Activated CD4-positive, CD25-positive, alpha-beta regulatory T cell treated with anti-CD3 and anti-CD28 coated beads, Interleukin-2, amount 50 U/mL, for 24 hours (primary cell): ENCODE measurements at regions not wholly inside any gene's neighbourhood (a gene's known extent, or its start where the extent isn't known, plus 50 kb on each side); places are given as distances from the start of the nearest gene placed in this dataset.

ENCODE experiments used
- ATAC-seq, 2 donors: fragments of 150-1000 bp; cut with Tn5 transposase; one replicate each; pipeline ENCODE4 v1.10.0; 2021; ENCODE audit warnings: mild to moderate bottlenecking in 1 of 2, moderate library complexity in 1 of 2

DNA sequence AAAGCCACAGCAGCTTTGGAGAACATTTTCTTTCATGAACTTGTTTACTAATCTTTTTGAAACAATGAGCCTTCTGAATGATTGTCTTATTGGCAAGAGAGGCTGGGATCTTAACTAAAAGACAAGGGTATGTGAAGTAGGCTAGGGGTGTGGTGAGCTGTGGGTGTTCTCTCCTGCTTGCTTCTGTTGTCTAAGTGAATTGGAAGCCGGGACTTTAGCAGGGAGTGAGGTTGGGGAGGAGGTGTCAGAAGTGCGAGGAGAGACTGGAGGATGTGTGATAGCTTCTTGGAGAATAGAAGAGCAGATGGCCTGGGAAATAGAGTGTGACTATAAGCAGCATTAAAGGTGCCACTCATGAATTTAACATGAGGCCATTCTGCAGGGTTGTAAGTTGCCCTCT is 562.8 kb downstream of the UTRN start:
- ATAC-seq: no peak

DNA sequence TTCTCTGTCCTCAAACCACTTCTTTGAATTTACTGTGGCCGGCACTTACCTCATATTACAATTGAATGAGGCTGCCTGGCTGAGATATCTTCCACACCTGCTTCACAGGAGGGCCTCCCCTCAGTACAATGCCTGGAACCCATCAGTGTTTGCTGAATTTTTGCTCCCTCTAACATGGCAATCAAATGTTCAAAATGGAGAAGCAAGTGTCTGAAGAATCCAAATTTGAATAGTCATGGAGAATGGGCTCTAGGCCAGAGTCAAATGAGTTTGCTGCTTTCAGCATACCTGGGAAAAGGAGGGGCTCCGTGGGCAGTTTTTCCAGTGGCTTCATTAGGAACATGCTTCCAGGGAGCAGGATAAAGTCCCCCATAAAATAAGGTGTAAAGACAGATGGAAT is 564.8 kb downstream of the UTRN start:
- ATAC-seq: no peak

DNA sequence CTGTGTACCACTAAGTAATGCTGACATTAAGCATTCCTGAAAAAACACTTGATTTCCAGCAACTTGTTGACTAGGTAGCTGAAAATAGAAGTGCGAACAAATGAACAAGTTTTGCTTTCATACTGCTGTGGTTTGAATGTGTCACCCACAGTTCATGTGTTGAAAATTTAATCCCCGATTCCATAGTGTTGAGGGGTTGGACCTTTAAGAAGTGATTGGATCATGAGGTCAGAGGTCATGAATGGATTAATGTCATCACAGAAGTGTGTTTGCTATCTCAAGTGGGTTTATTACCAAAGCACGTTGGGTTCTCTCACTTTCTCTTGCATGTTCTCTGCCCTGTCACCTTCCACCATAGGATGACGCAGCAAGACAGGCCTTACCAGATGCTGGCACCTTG is 568.5 kb downstream of the UTRN start:
- ATAC-seq: no peak

DNA sequence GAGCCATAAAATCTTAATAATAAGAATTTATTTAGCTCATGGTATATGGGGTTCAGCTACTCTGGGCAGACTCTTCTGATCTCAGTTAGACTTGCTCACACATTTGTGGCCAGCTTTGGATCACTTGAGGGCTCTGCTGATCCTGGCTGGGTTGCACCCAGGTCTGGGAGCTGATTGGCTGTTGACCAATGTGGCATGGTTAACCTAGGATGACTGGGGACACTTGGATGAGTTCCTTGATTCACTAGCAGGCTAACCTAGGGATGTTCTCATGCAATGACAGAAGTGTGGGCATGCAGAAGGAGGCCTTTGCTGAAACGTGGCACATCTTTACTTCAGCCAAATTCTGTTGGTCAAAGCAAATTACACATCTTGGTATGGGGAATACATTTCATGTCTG is 569.5 kb downstream of the UTRN start:
- ATAC-seq: no peak

DNA sequence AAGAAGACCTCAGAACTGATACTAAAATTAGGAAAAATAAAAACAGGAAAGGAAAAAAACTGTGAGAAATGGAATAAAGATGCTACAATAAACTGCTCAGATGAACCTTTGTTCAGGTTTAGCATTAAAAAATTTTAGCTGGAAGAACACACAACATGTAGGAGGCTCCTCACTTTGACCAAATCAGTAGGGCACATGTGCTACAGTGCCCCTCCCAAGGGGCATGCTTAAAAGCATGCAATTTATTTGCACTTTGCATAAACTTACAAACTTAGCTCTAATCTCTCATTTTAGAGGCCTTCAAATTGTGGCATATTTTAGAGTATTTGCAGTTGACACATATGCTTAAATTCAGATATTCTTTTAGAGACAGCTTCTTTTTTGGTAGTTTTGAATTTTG is 570.2 kb downstream of the UTRN start:
- no peak for ATAC-seq

DNA sequence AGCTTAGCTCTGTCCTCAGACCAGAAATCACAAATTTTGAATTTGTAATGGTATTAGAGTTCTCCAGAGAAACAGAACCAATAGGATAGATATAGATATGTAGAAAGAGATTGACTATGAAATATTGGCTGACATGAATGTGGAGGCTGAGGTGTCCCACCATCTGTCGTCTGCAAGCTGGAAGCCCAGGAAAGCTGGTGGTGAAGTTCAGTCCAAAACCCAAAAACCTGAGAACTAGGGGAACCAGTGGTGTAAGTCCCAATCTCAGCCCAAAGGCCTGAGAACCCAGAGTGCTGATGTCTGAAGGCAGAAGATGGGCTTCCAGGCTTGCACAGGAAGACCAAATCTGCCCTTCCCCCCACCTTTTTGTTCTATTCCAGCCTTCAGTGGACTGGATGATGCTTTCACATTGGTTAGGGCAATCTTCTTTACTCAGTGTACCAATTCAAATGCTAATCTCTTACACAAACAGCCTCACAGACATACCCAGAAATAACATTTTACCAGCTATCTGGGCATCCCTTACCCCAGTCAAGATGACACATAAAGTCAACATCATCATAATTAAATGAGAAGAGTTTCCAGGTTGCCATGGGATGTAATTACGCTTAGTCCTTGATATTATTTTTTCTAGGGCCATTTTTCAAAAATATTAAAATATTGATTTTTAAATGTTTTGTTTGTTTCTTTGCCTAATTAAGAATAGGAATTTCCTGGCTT is 570.8 kb downstream of the UTRN start:
- ATAC-seq: no peak

DNA sequence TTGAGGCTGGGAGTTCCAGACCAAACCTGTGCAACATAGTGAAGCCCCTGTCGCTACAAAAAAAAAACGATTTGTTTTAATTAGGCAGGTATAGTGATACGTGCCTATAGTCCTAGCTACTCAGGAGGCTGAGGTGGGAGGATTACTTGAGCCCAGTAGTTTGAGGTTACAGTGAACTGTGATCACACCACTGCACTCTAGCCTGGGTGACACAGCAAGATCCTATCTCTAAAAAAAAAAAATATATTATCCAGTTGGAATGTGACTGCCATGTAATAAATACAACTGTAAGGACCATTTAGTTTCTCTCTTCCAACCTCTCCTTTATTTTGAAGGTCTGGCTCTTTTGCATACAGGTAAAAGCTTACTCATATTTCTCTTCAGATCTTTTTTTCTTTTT is 571.5 kb downstream of the UTRN start:
- no peak for ATAC-seq

DNA sequence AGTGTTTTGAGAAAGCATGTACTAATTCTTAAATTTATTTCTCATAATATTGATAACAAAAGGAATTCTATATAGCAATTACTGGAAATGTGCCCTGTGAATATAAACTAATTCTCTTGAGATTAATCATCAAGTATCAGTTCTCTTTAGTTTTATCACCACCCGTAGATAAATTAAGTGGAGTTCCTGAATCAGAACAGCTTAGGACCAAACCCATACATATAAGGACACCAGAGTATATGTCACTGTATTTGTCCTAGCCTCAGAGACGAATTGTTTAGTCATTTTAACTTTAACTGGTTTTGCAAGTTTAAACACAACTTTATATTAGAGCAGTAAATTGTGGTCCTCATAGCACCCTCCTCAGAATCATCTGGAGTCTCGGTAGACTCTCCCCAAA is 572.0 kb downstream of the UTRN start:
- ATAC-seq: no peak

DNA sequence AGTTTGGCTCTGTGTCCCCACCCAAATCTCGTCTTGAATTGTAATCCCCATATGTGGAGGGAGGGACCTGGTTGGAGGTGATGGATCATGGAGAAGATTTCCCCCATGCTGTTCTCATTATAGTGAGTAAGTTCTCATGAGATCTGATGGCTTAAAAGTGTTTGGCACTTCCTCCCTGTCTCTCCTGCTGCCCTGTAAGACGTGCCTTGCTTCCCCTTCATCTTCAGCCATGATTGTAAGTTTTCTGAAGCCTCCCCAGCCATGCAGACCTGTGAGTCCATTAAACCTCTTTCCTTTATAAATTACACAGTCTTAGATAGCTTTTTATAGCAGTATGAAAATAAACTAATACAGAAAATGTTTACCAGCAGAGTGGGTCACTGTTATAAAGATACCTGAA is 577.6 kb downstream of the UTRN start:
- ATAC-seq: no peak

DNA sequence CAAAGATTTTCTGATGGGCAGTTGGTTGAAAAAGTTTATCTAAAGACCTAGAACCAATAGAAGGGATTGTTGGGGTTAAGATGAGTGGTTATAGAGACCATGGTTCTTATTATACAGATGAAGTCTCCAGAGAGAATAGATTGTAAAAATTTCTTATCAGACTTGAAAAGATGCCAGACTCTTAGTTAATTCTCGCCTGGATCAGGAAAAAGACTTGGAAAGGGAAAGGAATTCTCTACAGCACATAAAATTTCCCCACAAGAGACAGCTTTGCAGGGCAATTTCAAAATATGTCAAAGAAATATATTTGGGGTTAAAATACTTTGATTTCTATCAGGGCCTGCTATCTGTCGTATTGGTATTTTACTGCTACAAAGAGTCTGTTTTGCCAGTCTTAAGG is 582.6 kb downstream of the UTRN start:
- ATAC-seq: no peak

DNA sequence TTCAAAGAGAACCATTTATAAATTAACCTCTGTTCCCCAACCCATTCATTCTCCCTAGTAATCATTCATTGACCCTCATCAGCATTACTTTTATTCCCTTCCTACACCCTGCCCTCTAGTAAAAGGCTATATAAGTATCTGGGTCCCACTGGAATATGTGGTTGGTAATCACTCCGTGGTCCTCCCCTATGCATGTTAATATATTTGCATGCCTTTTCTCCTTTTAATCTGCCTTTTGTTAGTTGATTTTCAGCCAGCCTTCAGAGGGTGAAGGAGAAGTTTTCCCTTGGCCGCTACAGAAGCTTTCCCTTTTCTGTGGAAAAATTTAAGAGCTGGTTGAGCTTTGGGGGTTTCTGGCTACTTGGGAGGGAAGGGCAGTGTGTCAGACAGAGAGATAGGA is 585.6 kb downstream of the UTRN start:
- ATAC-seq: no peak

DNA sequence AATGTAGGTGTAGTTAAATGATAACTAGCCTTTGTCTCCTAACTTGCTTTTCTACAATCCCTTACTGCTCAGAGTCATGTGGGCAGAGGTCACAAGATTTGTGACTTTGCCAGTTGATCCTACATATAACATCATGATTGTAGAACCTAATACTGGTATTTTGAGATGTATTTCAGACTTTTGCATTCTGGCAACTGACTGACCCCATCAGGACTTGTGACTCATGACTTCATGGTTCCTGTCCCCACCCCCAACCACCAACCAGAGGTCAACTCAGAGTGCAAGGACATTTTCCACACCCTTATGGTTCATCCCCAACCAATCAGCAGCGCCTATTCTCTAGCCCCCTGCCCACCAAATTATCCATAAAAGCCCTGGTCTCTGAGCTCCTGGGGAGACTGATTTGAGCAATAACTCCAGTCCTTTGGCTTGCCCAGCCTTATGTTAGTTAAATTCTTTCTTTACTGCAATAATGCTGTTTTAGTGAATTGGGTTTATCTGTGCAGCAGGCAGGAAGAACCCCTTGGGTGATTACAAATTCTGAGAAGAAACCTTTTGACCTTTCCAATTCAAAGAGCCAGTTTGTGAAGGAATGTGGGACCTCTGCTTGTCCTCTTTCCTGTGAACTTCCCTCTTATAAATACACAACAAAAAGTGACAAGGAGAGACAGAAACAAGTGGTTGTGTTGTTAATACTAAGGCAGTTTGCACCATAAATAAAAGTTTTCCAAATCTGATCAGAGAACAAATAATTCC is 588.7 kb downstream of the UTRN start:
- no peak for ATAC-seq

DNA sequence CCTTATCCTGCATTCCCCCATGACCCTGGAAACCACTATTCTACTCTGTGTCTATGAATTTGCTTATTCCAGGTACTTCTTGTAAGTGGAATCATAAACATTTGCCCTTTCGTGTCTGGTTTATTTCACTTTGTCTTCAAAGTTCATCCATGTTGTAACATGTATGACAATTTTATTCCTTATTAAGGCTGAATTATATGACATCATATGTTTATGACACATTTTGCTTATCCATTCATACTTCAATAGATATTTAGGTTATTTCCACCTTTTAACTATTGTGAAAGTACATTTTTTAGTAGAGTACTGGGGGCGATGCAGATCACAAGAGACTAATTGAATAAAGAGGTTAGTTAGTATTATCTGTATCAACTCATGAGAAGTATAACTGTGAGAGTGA is 591.6 kb downstream of the UTRN start:
- ATAC-seq: no peak

DNA sequence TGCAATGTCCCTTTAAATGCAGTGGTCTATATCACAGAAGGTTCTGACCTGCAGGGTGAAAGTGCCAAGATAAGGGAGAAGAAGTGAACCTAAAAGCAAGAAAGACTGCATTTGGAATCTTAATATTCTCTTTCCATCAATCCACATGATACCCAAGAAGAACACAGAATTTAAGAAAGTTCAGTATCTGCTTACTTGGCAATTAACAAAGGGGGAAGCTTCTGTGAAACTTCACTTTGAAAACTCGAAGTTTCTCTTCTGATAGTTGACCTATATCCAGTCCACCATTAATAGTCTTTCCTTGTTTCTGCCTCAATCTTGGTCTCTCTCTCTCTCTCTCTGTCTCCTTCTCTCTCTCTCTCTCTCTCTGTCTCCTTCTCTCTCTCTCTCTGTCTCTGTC is 592.0 kb downstream of the UTRN start:
- ATAC-seq: no peak

DNA sequence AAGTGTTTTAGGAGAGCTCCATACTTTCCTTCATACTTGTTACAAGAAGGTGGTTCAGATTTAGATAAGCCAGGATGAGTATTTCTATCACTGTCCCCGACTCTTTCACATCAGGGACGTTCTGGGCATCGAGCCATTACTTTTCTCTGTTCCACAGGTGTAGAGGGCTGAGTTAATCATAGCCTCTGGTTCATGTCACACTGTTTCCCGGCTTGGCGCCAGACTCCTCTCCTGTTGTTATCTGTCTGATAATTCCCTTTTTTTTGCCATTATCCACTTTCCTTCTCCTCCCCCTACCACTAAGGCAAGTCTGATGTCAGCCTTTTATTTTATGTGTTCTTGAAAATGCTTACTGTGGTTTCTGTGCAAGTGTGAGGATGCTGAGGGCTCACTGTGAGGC is 593.4 kb downstream of the UTRN start:
- no peak for ATAC-seq

DNA sequence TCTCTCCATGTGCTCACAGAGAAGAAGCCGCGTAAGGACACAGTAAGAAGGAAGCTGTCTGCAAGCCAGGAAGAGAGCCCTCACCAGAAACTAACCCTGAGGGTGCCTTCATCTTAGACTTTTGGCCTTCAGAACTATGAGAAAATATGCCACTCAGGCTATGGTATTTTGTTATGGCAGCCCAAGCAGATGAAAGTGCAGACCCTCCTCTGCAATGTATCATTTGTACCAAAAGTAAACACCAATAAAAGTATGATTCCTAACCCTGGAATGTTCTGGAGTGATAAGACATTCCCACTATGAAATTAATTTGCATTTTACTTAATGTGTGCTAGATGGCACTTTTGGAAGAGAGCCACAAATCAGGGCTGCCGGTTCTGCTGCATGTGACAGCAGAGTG is 594.3 kb downstream of the UTRN start:
- ATAC-seq: no peak

DNA sequence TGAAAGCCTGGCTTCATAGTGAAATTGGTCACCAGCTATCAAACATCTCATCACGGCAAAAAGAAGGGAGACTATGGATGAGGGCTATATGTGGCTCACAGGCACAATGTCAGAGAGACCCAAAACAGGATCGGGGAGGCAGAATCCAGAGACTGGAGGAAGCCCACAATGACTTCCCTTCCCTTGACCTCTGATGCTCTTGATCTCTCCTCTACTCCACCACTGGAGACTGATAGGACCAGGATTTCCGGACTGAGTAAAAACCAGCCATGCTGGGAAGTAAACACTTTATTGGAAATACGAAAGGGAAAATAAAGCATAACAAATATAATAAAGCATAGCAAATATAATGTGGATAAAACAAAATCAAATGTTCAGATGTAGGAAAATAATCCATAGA is 597.3 kb downstream of the UTRN start:
- ATAC-seq: no peak

DNA sequence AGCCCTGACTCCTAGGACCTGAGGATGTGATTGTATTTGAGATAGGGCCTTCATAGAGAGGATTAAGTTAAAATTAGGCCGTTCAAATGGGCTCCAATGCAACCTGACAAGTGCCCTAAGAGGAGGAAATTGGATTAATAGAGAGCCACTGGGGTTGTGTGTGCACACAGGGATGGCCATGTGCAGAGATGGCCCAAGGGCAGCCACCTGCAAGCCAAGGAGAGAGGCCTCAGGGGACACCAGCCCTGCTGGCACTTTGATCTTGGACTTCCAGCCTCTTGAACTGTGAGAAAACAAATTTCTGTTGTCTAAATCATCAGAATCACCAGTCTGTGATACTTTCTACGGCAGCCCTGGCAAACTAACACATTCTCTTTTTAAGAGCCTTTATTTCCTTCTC is 598.8 kb downstream of the UTRN start:
- no peak for ATAC-seq

DNA sequence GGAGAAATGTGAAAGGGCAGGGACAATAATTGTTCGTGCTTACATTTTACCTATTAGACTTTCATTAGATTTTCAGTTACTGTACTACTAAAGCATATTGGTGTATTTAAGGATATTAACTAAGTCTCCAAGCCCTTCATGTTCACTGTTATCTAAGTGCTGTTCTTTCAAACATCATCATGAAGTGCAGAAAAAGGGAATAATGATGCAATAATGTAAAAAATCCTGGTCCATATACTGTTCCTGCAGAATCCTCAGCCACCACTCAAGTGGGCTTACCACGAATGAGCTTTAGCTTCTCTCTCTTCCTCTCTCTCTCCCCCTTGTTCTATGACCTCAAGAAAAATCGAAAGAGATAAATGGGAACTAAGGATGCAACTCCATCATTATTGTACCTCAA is 600.7 kb downstream of the UTRN start:
- no peak for ATAC-seq

DNA sequence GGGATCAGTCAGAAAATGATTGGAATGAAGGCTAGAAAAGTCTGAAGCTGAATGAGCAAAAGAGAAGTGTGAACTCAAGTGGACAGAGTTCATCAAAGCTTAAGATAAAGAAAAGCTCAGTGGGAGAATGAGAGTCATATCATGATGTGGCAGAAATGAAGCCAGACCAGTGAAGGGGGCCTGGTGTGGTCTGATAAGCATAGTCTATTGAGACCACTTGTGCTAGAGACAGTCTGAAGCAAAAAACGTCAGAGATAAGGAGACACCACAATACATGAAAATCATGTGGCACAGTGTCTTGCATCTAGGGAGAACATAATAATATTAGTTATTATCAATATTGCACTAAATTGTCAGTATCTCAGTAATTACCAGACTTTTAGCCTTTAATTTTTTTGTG is 601.5 kb downstream of the UTRN start:
- ATAC-seq: no peak

DNA sequence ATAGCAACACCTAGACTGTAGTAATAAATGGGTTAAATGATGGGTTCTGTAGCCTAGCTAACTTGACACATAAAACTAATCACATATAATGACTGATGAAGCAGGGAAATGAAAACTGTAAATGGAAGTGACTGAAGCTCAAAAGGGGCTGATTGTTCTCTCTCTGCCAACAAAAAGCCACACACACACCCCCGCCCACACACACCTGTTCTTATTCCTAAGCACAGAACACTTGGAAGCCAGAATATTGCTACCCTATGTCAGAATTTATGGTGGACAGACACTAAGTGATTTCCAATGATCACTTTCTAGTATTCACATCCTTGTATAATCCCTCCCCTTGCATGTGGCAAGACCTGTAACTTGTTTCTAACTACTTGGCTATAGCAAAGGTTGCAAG is 603.5 kb downstream of the UTRN start:
- no peak for ATAC-seq

DNA sequence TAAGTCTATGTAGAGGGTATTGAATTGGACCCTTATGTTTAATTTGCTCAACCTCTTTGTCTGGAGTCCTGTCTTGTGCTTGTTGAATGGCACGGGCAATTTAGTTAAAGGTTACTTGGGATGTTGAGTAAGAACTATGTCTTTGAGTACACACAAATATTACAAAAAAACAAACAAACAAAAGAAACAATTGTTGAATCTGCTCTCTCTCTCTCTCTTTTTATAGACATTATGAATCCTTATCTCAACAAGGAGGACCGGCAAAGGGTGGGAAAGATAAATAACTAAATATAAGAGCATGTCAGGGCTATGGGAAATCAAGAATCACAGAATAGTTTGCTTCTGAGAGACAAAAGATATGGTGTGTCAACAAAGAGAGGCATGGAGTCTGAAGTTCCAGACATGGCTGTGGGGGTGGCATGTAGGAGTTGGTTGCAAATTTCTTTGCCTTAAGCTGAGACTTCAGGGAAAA is 608.6 kb downstream of the UTRN start:
- ATAC-seq: no peak

DNA sequence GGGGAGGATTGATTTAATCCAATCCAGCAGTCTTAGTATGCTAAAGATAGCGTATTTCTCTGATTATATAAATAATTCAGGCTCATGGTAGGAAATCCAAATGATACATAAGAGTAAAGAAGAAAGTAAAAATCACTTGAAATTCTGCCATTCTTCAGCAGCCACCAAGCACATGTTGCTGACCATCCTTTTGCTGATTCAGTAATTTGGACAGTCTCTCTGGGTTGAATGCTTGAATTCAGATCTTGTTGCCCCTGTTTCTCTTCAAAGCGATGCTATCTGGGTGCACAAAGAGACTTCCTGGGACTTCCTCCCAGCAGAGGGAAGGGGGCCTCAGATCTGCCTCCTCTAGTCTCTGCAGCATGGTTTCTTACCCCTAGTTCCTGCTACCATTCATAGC is 609.1 kb downstream of the UTRN start:
- ATAC-seq: no peak
